Breast epithelium (tissue), 4 donors: ENCODE measurements at regions not wholly inside any gene's neighbourhood (a gene's known extent, or its start where the extent isn't known, plus 50 kb on each side); places are given as distances from the start of the nearest gene placed in this dataset.

Experiments used
- DNase-seq, 2 donors: peaks; one replicate each; pipeline ENCODE4 v3.0.0-alpha.2; 2019; ENCODE audit warnings: low spot score in 2 of 2
- H3K27ac ChIP-seq, 2 donors: fragments of 200-600 bp; sonication (generic) in 1 of 2; one replicate each; pipeline ENCODE4 v1.5.1; 2016 to 2019; ENCODE audit warnings: mild to moderate bottlenecking in 1 of 2
- H3K27me3 ChIP-seq, 2 donors: fragments of 200-600 bp; sonication (generic) in 1 of 2; one replicate each; pipeline versions ENCODE4 v1.5.1 to v1.6.0; 2017 to 2019; ENCODE audit warnings: control low read depth in 1 of 2, mild to moderate bottlenecking in 1 of 2
- H3K36me3 ChIP-seq: fragments of 200-600 bp; one replicate; pipeline ENCODE4 v1.5.1; 2019
- H3K4me1 ChIP-seq, 2 donors: fragments of 200-600 bp; sonication (generic); one replicate each; pipeline ENCODE4 v1.5.1; 2016 to 2019; ENCODE audit warnings: control low read depth in 1 of 2
- H3K4me3 ChIP-seq, 3 donors: fragments of 200-600 bp; sonication (generic); 1 replicate in 2 of 3; 2 replicates in 1 of 3; pipeline ENCODE4 v1.5.1; 2016 to 2019; ENCODE audit warnings: mild to moderate bottlenecking in 3 of 3, moderate library complexity in 2 of 3
- H3K9me3 ChIP-seq, 2 donors: fragments of 200-600 bp; sonication (generic) in 1 of 2; one replicate each; pipeline ENCODE4 v1.5.1; 2016 to 2019; ENCODE audit warnings: control low read depth in 1 of 2
- POLR2A ChIP-seq: fragments of 450-650 bp; IDR thresholded peaks from one replicate; pipeline ENCODE4 v1.6.1; 2016; ENCODE audit warnings: antibody characterized with exemption, mild to moderate bottlenecking, moderate library complexity
- POLR2AphosphoS5 ChIP-seq, 3 donors: sonication (generic); formaldehyde crosslinking; IDR thresholded peaks; one replicate each; pipeline ENCODE4 v1.6.1; 2017; ENCODE audit warnings: antibody characterized with exemption in 3 of 3
- intact Hi-C: fragments of 100-400 bp; cut with DNase I; formaldehyde crosslinking; loops from one replicate; pipeline ENCODE4 v1.15.1; 2023; ENCODE audit warnings: low total_unique reads
- TF ChIP-seq, protein P1 (sequence below), 3 donors: fragments of 450-650 bp; IDR thresholded peaks; one replicate each; pipeline ENCODE4 v1.5.1; 2016 to 2017; ENCODE audit warnings: antibody characterized with exemption in 3 of 3, mild to moderate bottlenecking in 3 of 3, moderate library complexity in 3 of 3

DNA sequence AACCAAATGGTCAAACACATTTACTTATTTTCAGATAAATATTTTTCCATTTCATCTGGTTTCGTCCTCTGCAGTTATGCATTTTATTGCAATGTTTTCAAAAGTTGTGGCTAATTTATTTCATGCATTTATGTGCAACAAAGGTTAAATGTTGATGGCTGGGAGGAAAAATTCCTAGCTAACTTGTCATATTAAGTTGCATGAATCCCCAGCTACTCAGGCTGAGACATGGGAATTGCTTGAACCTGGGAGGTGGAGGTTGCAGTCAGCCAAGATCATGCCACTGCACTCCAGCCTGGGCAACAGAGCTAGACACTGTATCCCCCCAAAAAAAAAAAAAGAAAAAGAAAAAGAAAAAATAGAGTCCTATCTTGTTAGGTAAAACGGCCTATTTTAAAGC, 1862.4 kb upstream of the RAG2 start:
- Histone ChIP-seq H3K36me3 (no peaks in the 10 kb centered on the region), H3K27ac (peak overlapping the region in 1 of 2 donors; percentile 34), H3K9me3 (no peaks in the 10 kb centered on the region), H3K4me1 (no peaks in the 10 kb centered on the region), H3K27me3 (no peaks in the 10 kb centered on the region), H3K4me3 (no peak overlapping the region)
- no peak for DNase-seq
- intact Hi-C loops = no loop called here
- no peak for TF ChIP-seq POLR2AphosphoS5 (IDR thresholded peaks at IDR 0.05)
- TF ChIP-seq, protein P1, sequence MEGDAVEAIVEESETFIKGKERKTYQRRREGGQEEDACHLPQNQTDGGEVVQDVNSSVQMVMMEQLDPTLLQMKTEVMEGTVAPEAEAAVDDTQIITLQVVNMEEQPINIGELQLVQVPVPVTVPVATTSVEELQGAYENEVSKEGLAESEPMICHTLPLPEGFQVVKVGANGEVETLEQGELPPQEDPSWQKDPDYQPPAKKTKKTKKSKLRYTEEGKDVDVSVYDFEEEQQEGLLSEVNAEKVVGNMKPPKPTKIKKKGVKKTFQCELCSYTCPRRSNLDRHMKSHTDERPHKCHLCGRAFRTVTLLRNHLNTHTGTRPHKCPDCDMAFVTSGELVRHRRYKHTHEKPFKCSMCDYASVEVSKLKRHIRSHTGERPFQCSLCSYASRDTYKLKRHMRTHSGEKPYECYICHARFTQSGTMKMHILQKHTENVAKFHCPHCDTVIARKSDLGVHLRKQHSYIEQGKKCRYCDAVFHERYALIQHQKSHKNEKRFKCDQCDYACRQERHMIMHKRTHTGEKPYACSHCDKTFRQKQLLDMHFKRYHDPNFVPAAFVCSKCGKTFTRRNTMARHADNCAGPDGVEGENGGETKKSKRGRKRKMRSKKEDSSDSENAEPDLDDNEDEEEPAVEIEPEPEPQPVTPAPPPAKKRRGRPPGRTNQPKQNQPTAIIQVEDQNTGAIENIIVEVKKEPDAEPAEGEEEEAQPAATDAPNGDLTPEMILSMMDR (IDR thresholded peaks at IDR 0.05) = no peak
- no peak for TF ChIP-seq POLR2A

DNA sequence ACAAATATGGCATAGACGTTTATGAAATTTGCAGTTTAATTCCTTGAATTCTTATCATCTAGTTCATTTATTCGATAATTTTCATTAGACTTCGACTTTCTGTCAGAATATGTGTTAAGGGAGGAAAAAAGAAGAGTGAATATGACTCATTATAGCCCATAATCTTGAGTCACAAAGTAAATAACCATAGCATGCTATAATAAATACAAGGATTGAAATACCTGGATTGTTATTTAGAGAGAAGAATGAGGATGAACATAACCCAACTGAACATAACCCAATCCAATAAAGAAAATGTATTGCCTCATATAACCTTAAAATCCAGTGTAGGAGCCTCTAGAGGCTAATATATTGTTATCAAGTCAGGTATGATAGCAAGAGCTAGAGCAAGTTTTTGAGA, 1858.3 kb upstream of the RAG2 start:
- H3K27ac ChIP-seq = no peak overlapping the region
- H3K9me3 ChIP-seq = no peaks in the 10 kb centered on the region
- H3K4me3 ChIP-seq = no peak overlapping the region
- DNase-seq = no peak
- no peaks in the 10 kb centered on the region for H3K36me3 ChIP-seq
- H3K4me1 ChIP-seq = no peaks in the 10 kb centered on the region
- no peak for TF ChIP-seq POLR2AphosphoS5 (IDR thresholded peaks at IDR 0.05)
- TF ChIP-seq POLR2A = no peak
- TF ChIP-seq, protein P1 (IDR thresholded peaks at IDR 0.05) = no peak
- H3K27me3 ChIP-seq = no peaks in the 10 kb centered on the region
- intact Hi-C loops = no loop called here

DNA sequence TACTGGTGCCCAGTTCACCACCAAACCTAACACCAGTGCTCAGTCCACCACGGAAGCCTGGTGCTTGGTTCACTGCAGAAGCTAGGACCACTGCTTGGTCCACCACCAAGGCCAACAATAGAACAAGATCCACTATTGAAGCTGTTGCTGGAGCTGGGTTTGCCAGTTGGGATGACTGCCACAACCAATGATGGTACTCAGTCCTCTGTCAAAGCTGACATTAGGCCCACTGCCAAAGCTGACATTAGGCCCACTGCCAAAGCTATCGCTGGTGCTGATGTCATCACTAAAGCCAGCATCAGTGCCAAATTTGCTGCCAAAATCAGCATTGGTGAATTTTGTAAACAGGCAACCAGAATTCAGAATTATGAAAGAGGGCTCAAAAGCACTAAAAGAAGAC, 1850.2 kb upstream of the RAG2 start:
- no peak for DNase-seq
- intact Hi-C loops = no loop called here

DNA sequence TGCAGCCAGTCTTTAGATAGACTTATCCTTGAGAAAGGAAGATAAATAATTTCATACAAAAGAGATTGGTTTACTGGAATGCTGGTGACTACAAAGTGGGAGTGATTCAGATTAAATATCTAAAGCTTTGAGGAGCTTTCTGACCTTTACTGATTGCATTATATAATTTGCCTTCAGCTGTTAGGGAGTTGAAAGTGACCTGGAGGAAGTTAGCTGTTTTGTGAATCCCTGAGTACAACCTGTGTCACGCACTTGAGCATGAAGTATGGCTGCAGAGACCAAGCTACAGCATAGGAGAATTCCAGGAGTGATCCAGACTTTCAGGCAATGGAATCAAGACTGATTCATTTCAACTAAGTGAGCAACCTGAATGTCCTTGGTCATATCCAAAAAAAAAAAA, 1848.3 kb upstream of the RAG2 start:
- H3K4me3 ChIP-seq = no peak overlapping the region
- no peaks in the 10 kb centered on the region for H3K9me3 ChIP-seq
- H3K36me3 ChIP-seq = no peaks in the 10 kb centered on the region
- no peaks in the 10 kb centered on the region for H3K27me3 ChIP-seq
- no peaks in the 10 kb centered on the region for H3K4me1 ChIP-seq
- DNase-seq = no peak
- intact Hi-C loops = no loop called here
- TF ChIP-seq POLR2A (no peak), POLR2AphosphoS5 (IDR thresholded peaks at IDR 0.05) (no peak)
- TF ChIP-seq, protein P1 (IDR thresholded peaks at IDR 0.05) = no peak
- no peak overlapping the region for H3K27ac ChIP-seq

More for the DNA sequence above, 1850.2 kb upstream of the RAG2 start:
- Histone ChIP-seq H3K27ac (no peak overlapping the region), H3K4me3 (no peak overlapping the region), H3K4me1 (no peaks in the 10 kb centered on the region), H3K27me3 (no peaks in the 10 kb centered on the region), H3K36me3 (no peaks in the 10 kb centered on the region), H3K9me3 (no peaks in the 10 kb centered on the region)
- no peak for TF ChIP-seq POLR2A
- no peak for TF ChIP-seq POLR2AphosphoS5 (IDR thresholded peaks at IDR 0.05)
- TF ChIP-seq, protein P1 (IDR thresholded peaks at IDR 0.05) = no peak

DNA sequence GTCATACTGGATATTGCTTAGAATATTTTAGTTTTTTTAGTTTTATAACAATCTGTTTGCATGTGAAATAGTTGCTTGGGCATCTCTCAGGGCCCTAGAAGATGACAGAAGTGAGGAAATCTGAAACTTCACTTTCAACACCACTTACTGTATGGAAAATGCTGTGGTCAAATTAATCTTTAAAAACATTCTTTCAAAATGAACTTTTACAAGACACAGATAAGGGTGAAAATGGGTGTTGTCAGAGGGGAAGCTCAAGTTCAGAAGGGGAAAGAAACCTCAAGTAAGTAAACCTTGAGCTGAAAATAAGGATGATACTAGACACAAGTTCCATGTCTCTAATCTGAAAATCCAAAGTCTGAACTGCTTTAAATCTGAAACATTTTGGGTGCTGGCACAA, 1840.1 kb upstream of the RAG2 start:
- no peaks in the 10 kb centered on the region for H3K4me1 ChIP-seq
- TF ChIP-seq POLR2AphosphoS5 (IDR thresholded peaks at IDR 0.05) = no peak
- TF ChIP-seq POLR2A = no peak
- TF ChIP-seq, protein P1 (IDR thresholded peaks at IDR 0.05) = no peak
- intact Hi-C loops = no loop called here
- no peak overlapping the region for H3K27ac ChIP-seq
- no peak overlapping the region for H3K4me3 ChIP-seq
- peaks cover 0 to 7% of the 10 kb centered on the region in 2 donors for H3K9me3 ChIP-seq
- DNase-seq = no peak
- H3K27me3 ChIP-seq = no peaks in the 10 kb centered on the region
- no peaks in the 10 kb centered on the region for H3K36me3 ChIP-seq
